Psoas muscle (tissue), 7 donors: ENCODE measurements at regions not wholly inside any gene's neighbourhood (a gene's known extent, or its start where the extent isn't known, plus 50 kb on each side); places are given as distances from the start of the nearest gene placed in this dataset.

Source experiments
- ATAC-seq, 4 donors: fragments of 200-7000 bp; cut with Tn5 transposase; one replicate each; pipeline ENCODE4 v1.9.1; 2020; ENCODE audit warnings: moderate library complexity in 3 of 4, mild to moderate bottlenecking in 2 of 4
- DNase-seq, 2 donors: peaks; one replicate each; pipeline ENCODE4 v3.0.0-alpha.2; 2020
- H3K27ac ChIP-seq: fragments of 200-600 bp; one replicate; pipeline ENCODE4 v1.8.0; 2022
- H3K27me3 ChIP-seq, 3 donors: fragments of 200-600 bp in 1 of 3; one replicate each; pipeline versions ENCODE4 v1.6.1 to v1.8.0; 2013 to 2022; ENCODE audit warnings: low read length in 2 of 3, mild to moderate bottlenecking in 2 of 3, moderate library complexity in 1 of 3; ENCODE audit not compliant: insufficient read depth in 3 of 3
- H3K36me3 ChIP-seq, 2 donors: fragments of 200-600 bp in 1 of 2; one replicate each; pipeline versions ENCODE4 v1.6.1 to v1.8.0; 2013 to 2022; ENCODE audit warnings: low read depth in 1 of 2, mild to moderate bottlenecking in 1 of 2, moderate library complexity in 1 of 2; ENCODE audit not compliant: insufficient read depth in 1 of 2
- H3K4me1 ChIP-seq: fragments of 200-600 bp; one replicate; pipeline ENCODE4 v1.8.0; 2022
- H3K4me3 ChIP-seq: fragments of 200-600 bp; one replicate; pipeline ENCODE4 v1.8.0; 2022; ENCODE audit warnings: mild to moderate bottlenecking
- H3K9me3 ChIP-seq: fragments of 200-600 bp; one replicate; pipeline ENCODE4 v1.8.0; 2022
- WGBS, 3 donors: extraction: QIAGEN DNeasy Blood & Tissue Kit; methylation state at CpG; one replicate each; pipeline versions ENCODE4 v1.1.6 to v1.1.7; 2013; 5-methylcytosine and 5-hydroxymethylcytosine counted together
- intact Hi-C, 2 donors: fragments of 100-400 bp; cut with DNase I; formaldehyde crosslinking; loops; one replicate each; pipeline versions ENCODE4 v1.11.0 to v1.14.2; 2022
- TF ChIP-seq, protein P1 (sequence below): fragments of 200-600 bp; IDR thresholded peaks from one replicate; pipeline ENCODE4 v1.8.0; 2022; ENCODE audit warnings: antibody characterized with exemption
- donor health status: healthy with polysubstance abuse.
- donor health status: DM: no; HTN: no; CAD: no; lungs with moderate emphysema.
- donor health status: Bipolar disorder and iron deficiency.
- donor health status: healthy.
- donor health status: DM: yes; HTN: yes; CAD: no.
- donor health status: DM: no; HTN: no; CAD: no.
- donor health status: DM: yes; HTN: yes; CAD: no.

GRCh38 chr1:195948123-195948895 lies 659.9 kb downstream of the KCNT2 start:
- Histone ChIP-seq H3K27ac (no peak overlapping the region), H3K36me3 (no peaks in the 10 kb centered on the region), H3K9me3 (no peaks in the 10 kb centered on the region), H3K4me1 (no peaks in the 10 kb centered on the region), H3K27me3 (no peaks in the 10 kb centered on the region), H3K4me3 (no peak overlapping the region)
- TF ChIP-seq, protein P1, sequence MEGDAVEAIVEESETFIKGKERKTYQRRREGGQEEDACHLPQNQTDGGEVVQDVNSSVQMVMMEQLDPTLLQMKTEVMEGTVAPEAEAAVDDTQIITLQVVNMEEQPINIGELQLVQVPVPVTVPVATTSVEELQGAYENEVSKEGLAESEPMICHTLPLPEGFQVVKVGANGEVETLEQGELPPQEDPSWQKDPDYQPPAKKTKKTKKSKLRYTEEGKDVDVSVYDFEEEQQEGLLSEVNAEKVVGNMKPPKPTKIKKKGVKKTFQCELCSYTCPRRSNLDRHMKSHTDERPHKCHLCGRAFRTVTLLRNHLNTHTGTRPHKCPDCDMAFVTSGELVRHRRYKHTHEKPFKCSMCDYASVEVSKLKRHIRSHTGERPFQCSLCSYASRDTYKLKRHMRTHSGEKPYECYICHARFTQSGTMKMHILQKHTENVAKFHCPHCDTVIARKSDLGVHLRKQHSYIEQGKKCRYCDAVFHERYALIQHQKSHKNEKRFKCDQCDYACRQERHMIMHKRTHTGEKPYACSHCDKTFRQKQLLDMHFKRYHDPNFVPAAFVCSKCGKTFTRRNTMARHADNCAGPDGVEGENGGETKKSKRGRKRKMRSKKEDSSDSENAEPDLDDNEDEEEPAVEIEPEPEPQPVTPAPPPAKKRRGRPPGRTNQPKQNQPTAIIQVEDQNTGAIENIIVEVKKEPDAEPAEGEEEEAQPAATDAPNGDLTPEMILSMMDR, result no peak
- WGBS, 3 donors, result 89 to 93% (median 91%) methylated on average over 21 to 22 of the region's 22 CpGs
- intact Hi-C loops, result no loop called here
- no peak for ATAC-seq
- no peak for DNase-seq

GRCh38 chr1:195946500-195946899 lies 661.7 kb downstream of the KCNT2 start:
- H3K4me1 ChIP-seq, result no peaks in the 10 kb centered on the region
- intact Hi-C loops, result no loop called here
- TF ChIP-seq, protein P1, result no peak
- no peaks in the 10 kb centered on the region for H3K36me3 ChIP-seq
- ATAC-seq (no peak), DNase-seq (no peak)
- H3K27me3 ChIP-seq, result no peaks in the 10 kb centered on the region
- no peaks in the 10 kb centered on the region for H3K9me3 ChIP-seq
- WGBS, 3 donors, result 87 to 88% (median 88%) methylated on average over 4 of the region's 4 CpGs
- no peak overlapping the region for H3K27ac ChIP-seq
- no peak overlapping the region for H3K4me3 ChIP-seq

- TF ChIP-seq, protein P1, result no peak
- H3K4me1 ChIP-seq, result no peaks in the 10 kb centered on the region
- no peak for ATAC-seq
- H3K4me3 ChIP-seq, result no peak overlapping the region
- H3K27me3 ChIP-seq, result no peaks in the 10 kb centered on the region
- DNase-seq, result no peak
- H3K36me3 ChIP-seq, result no peaks in the 10 kb centered on the region
- H3K9me3 ChIP-seq, result no peaks in the 10 kb centered on the region
- intact Hi-C loops, result loop anchor here in 1 of 2 donors (5.0 kb wide), 1 partner anchor 431 kb away; no protein-coding TSS in a partner anchor
- WGBS, 3 donors, result 67 to 77% (median 71%) methylated on average over 1 of the region's 1 CpG
- no peak overlapping the region for H3K27ac ChIP-seq
Measured at GRCh38 chr1:195941795-195942194, 666.4 kb downstream of the KCNT2 start.

DNA sequence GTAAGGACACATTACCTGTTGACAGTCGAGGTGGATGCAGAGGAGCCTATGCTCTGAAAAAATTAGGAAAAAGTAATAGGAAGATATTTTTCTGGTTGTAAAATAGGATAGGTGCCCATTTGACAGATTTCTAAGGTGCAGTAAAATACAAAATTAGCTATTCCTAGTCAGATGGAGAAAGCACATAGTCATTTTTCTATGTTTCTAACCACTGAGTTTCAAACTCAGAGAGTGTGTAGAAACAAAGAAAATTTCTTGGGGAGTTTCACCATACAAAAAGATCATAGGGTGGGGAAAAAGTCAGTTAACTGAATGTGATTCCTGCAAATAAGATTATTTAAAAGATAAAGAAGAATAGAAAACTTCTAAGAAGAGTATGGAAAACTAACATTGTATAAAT lies 666.9 kb downstream of the KCNT2 start:
- Histone ChIP-seq H3K4me1 (no peaks in the 10 kb centered on the region), H3K9me3 (no peaks in the 10 kb centered on the region), H3K36me3 (no peaks in the 10 kb centered on the region), H3K27me3 (no peaks in the 10 kb centered on the region), H3K4me3 (no peak overlapping the region), H3K27ac (no peak overlapping the region)
- ATAC-seq (no peak), DNase-seq (no peak)
- 77 to 94% (median 92%) methylated on average over 1 of the region's 1 CpG for WGBS, 3 donors
- TF ChIP-seq, protein P1, result no peak
- intact Hi-C loops, result loop anchor here in 1 of 2 donors (5.0 kb wide), 1 partner anchor 431 kb away; no protein-coding TSS in a partner anchor

DNA sequence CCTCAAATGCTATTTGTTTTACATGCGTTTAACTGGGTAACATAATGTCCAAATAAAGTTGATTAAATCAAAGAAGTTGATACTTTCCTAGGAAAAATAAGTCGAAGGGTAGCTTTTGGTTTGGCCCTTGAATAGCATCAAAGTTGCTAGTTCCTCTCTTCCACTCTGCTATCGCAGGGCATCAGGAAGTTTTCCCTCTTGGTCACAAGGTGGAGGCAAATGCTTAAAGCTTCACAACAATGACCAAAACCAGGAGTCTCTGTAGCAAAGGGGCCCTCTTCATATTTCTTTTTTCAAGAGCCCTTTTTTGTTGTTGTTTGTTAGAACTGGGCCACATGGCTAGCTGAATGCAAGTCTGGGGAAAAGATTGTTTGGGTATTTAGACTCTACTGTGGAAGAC lies 668.4 kb downstream of the KCNT2 start:
- no peak overlapping the region for H3K4me3 ChIP-seq
- H3K36me3 ChIP-seq, result no peaks in the 10 kb centered on the region
- no peaks in the 10 kb centered on the region for H3K27me3 ChIP-seq
- DNase-seq (no peak), ATAC-seq (no peak)
- intact Hi-C loops, result loop anchor here in 1 of 2 donors (5.0 kb wide), 1 partner anchor 432 kb away; no protein-coding TSS in a partner anchor
- H3K9me3 ChIP-seq, result no peaks in the 10 kb centered on the region
- 36 to 56% (median 50%) methylated on average over 3 of the region's 3 CpGs for WGBS, 3 donors
- no peak overlapping the region for H3K27ac ChIP-seq
- H3K4me1 ChIP-seq, result no peaks in the 10 kb centered on the region
- TF ChIP-seq, protein P1, result no peak
